Endothelial cell of umbilical vein (primary cell): ENCODE measurements at regions not wholly inside any gene's neighbourhood (a gene's known extent, or its start where the extent isn't known, plus 50 kb on each side); places are given as distances from the start of the nearest gene placed in this dataset.

Experiments
- BruUV-seq: library from RNA; stranded (reverse); fragments of 400-500 nt; replicated peaks from 2 replicates; lab custom pipeline; 2021; lab: Mats Ljungman, UMichigan
- CTCF ChIA-PET: fragments of 300-600, 350-600 bp; sonication (Branson Sonifier 250); formaldehyde crosslinking; loops from one replicate; lab custom pipeline; 2021; ENCODE audit warnings: antibody characterized with exemption, inconsistent platforms; lab: Charles Lee
- POLR2A ChIA-PET: fragments of 300-600, 350-600 bp; sonication (Branson Sonifier 250); formaldehyde crosslinking; loops from one replicate; lab custom pipeline; 2021; ENCODE audit warnings: antibody characterized with exemption, inconsistent platforms; lab: Charles Lee
- DNase-seq: peaks from one replicate; pipeline ENCODE4 v3.0.0-alpha.2; 2011; ENCODE audit warnings: low read depth, low spot score
- FAIRE-seq: peaks from 2 replicates; lab custom pipeline; 2011; peaks lifted over from hg19 to GRCh38; lab: Jason Lieb, UNC
- H2AFZ ChIP-seq: 2 replicates; pipeline ENCODE4 v1.6.0; 2012; ENCODE audit warnings: low read depth, low read length, control low read depth, inconsistent platforms
- H3K27ac ChIP-seq: 2 replicates; pipeline ENCODE4 v1.5.1; 2011; ENCODE audit warnings: low read depth, mild to moderate bottlenecking, control low read depth, low read length, moderate library complexity; ENCODE audit not compliant: insufficient read depth
- H3K27me3 ChIP-seq, 2 experiments: 2 replicates each; pipeline versions ENCODE4 v1.6.0 to v1.6.1; 2011; ENCODE audit warnings: low read length in 2 of 2, mixed read lengths in 1 of 2; ENCODE audit not compliant: control insufficient read depth in 2 of 2, insufficient read depth in 2 of 2
- H3K36me3 ChIP-seq, 2 experiments: 2 replicates in 1 of 2; 3 replicates in 1 of 2; pipeline ENCODE4 v1.5.1; 2011; ENCODE audit warnings: low read length in 2 of 2, mild to moderate bottlenecking in 1 of 2, moderate library complexity in 1 of 2; ENCODE audit not compliant: control insufficient read depth in 2 of 2, insufficient read depth in 2 of 2; ENCODE audit errors: extremely low read depth in 1 of 2
- H3K4me1 ChIP-seq: 3 replicates; pipeline ENCODE4 v1.5.1; 2011; ENCODE audit warnings: mild to moderate bottlenecking, low read length; ENCODE audit not compliant: control insufficient read depth, insufficient read depth; ENCODE audit errors: extremely low read depth
- H3K4me2 ChIP-seq: 2 replicates; pipeline ENCODE4 v1.6.1; 2011; ENCODE audit warnings: low read length, control low read depth, mixed read lengths; ENCODE audit not compliant: insufficient read depth
- H3K4me3 ChIP-seq, 3 experiments: fragments of 200-600 bp in 1 of 3; sonication (generic), shearing (Covaris generic) in 1 of 3; replicated peaks in 1 of 3; 2 replicates each; pipeline ENCODE4 v1.5.1; 2011 to 2016; ENCODE audit warnings: control low read depth in 3 of 3, low read length in 3 of 3, mild to moderate bottlenecking in 2 of 3, inconsistent platforms in 1 of 3, low read depth in 1 of 3, moderate library complexity in 1 of 3; ENCODE audit not compliant: insufficient read depth in 1 of 3
- H3K79me2 ChIP-seq: 2 replicates; pipeline ENCODE4 v1.6.0; 2012; ENCODE audit warnings: low read length, inconsistent platforms; ENCODE audit not compliant: control insufficient read depth, insufficient read depth
- H3K9ac ChIP-seq: replicated peaks from 2 replicates; pipeline ENCODE3; 2011; ENCODE audit warnings: low read length, control low read depth; ENCODE audit not compliant: insufficient read depth; ENCODE audit errors: extremely low read depth
- H3K9me1 ChIP-seq: replicated peaks from 3 replicates; pipeline ENCODE4 v1.6.0; 2011; ENCODE audit warnings: mild to moderate bottlenecking, low read length; ENCODE audit not compliant: control insufficient read depth, insufficient read depth; ENCODE audit errors: extremely low read depth
- H3K9me3 ChIP-seq: replicated peaks from 2 replicates; pipeline ENCODE4 v1.5.1; 2012; ENCODE audit warnings: low read length, inconsistent platforms; ENCODE audit not compliant: control insufficient read depth, insufficient read depth
- H4K20me1 ChIP-seq: replicated peaks from 2 replicates; pipeline ENCODE3; 2011; ENCODE audit warnings: mild to moderate bottlenecking, low read length; ENCODE audit not compliant: control insufficient read depth, insufficient read depth; ENCODE audit errors: extremely low read depth
- CTCF ChIP-seq, 2 donors: IDR thresholded peaks; 1 replicate in 1 of 2; 2 replicates in 1 of 2; pipeline ENCODE4 v1.5.1; 2011; ENCODE audit warnings: low read length in 2 of 2, mild to moderate bottlenecking in 2 of 2, moderate library complexity in 2 of 2, control low read depth in 1 of 2, inconsistent platforms in 1 of 2, low read depth in 1 of 2; ENCODE audit not compliant: insufficient read depth in 1 of 2; ENCODE audit errors: extremely low read depth in 1 of 2
- EZH2 ChIP-seq: IDR thresholded peaks from 2 replicates; pipeline ENCODE4 v1.6.1; 2012; ENCODE audit warnings: borderline replicate concordance, low read depth, mild to moderate bottlenecking, moderate library complexity, low read length, inconsistent platforms; ENCODE audit not compliant: severe bottlenecking
- FOS ChIP-seq: IDR thresholded peaks from 2 replicates; pipeline ENCODE4 v1.6.1; 2011; ENCODE audit warnings: mild to moderate bottlenecking, low read length, moderate library complexity, borderline replicate concordance; ENCODE audit not compliant: insufficient read depth
- GATA2 ChIP-seq: IDR thresholded peaks from 2 replicates; pipeline ENCODE4 v1.7.0; 2011; ENCODE audit warnings: low read depth, mild to moderate bottlenecking, moderate library complexity, mixed read lengths, low read length; ENCODE audit not compliant: insufficient read length, insufficient read depth
- JUN ChIP-seq: IDR thresholded peaks from 2 replicates; pipeline ENCODE4 v1.6.1; 2011; ENCODE audit warnings: borderline replicate concordance, low read depth; ENCODE audit not compliant: insufficient read length, insufficient read depth
- MAX ChIP-seq: IDR thresholded peaks from 2 replicates; pipeline ENCODE4 v1.6.1; 2011; ENCODE audit not compliant: insufficient read depth, insufficient read length
- MYC ChIP-seq: IDR thresholded peaks from one replicate; pipeline ENCODE4 v1.6.1; 2011; ENCODE audit warnings: mild to moderate bottlenecking, low read depth, low read length
- POLR2A ChIP-seq: IDR thresholded peaks from 2 replicates; pipeline ENCODE4 v1.6.1; 2012; ENCODE audit warnings: low read depth, mild to moderate bottlenecking, control low read depth, low read length
- POLR2AphosphoS5 ChIP-seq: IDR thresholded peaks from 2 replicates; pipeline ENCODE4 v1.6.1; 2012; ENCODE audit warnings: low read depth, mild to moderate bottlenecking, control low read depth, low read length, moderate library complexity; ENCODE audit not compliant: insufficient read depth
- dilution Hi-C: fragments of 300-500 bp; cut with MboI; formaldehyde crosslinking; loops from one replicate; pipeline ENCODE4 v1.15.0; 2019; ENCODE audit warnings: low sequenced_read_pairs; ENCODE audit not compliant: extremely low pct_ligation_motif_present
- intact Hi-C: fragments of 100-400 bp; cut with micrococcal nuclease; formaldehyde crosslinking; loops from one replicate; pipeline ENCODE4 v1.10.0; 2022

GRCh38 chr3:76702676-76703075 lies 337.2 kb upstream of the ROBO2 start:
- no peak overlapping the region for H3K4me2 ChIP-seq
- H3K27me3 ChIP-seq = no peaks in the 10 kb centered on the region
- H3K4me3 ChIP-seq = no peak overlapping the region
- POLR2A ChIA-PET = no interaction called here
- H3K9me1 ChIP-seq = no peaks in the 10 kb centered on the region
- H3K79me2 ChIP-seq = no peaks in the 10 kb centered on the region
- no TSS peak for BruUV-seq
- intact Hi-C loops (no loop called here), dilution Hi-C loops (no loop called here)
- no peak for DNase-seq
- H3K9me3 ChIP-seq = peaks cover 3% of the 10 kb centered on the region
- no peak overlapping the region for H3K9ac ChIP-seq
- H4K20me1 ChIP-seq = no peaks in the 10 kb centered on the region
- TF ChIP-seq CTCF (IDR thresholded peaks at IDR 0.05; ENCODE audit: extremely low read depth in 1 of 2, insufficient read depth in 1 of 2, low read depth in 1 of 2, low read length in 2 of 2) (no peak), FOS (no peak), JUN (no peak), EZH2 (no peak), POLR2AphosphoS5 (no peak), GATA2 (no peak), POLR2A (no peak), MYC (no peak), MAX (no peak)
- H3K4me1 ChIP-seq = no peaks in the 10 kb centered on the region
- FAIRE-seq = no peak
- H2AFZ ChIP-seq = no peak overlapping the region
- H3K27ac ChIP-seq = no peak overlapping the region
- H3K36me3 ChIP-seq = no peaks in the 10 kb centered on the region
- CTCF ChIA-PET = no interaction called here
